ENCODE measurements at regions not wholly inside any gene's neighbourhood (a gene's known extent, or its start where the extent isn't known, plus 50 kb on each side); places are given as distances from the start of the nearest gene placed in this dataset.
"Not testable (repeated sequence)": the region's sequence is repeated elsewhere in the genome, so short reads cannot be mapped to it uniquely, and the experiment has no call there.

GRCh38 chr3:33977227-33977626, 178.8 kb downstream of the PDCD6IP start:
- TF ChIP-seq CTCF (conservative IDR thresholded peaks at IDR 0.05): no peak
- Mint-ChIP-seq H3K9me3 (no peaks in the 10 kb centered on the region), H3K27ac (no peak overlapping the region), H3K27me3 (no peaks in the 10 kb centered on the region), H3K4me1 (ENCODE audit: unreplicated experiment) (no peaks in the 10 kb centered on the region), H3K36me3 (no peaks in the 10 kb centered on the region), H3K4me3 (no peak overlapping the region)
- DNase-seq (ENCODE audit: extremely low spot score, unreplicated experiment): no peak

DNA sequence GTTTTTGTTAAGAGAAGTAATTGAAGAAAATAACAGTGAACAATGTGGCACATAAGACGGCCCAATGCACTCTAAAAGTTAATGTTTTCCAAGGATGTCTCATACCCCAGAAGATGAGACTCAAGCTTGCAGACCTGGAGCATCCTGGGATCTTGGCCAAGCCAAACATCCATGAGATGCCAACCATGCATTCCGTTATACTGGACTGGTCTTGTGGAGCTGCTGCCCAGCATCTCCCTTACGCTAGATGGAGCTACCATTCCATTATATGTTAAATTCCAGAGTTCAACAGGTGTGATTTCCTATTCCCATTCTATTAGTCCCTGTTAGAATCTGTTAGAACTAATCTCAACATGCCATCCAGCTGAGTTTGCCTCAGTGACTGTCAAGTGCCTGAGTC, 181.8 kb downstream of the PDCD6IP start:
- peak; percentile 65 for TF ChIP-seq CTCF (conservative IDR thresholded peaks at IDR 0.05)
- H3K4me1 Mint-ChIP-seq (ENCODE audit: unreplicated experiment): no peaks in the 10 kb centered on the region

DNA sequence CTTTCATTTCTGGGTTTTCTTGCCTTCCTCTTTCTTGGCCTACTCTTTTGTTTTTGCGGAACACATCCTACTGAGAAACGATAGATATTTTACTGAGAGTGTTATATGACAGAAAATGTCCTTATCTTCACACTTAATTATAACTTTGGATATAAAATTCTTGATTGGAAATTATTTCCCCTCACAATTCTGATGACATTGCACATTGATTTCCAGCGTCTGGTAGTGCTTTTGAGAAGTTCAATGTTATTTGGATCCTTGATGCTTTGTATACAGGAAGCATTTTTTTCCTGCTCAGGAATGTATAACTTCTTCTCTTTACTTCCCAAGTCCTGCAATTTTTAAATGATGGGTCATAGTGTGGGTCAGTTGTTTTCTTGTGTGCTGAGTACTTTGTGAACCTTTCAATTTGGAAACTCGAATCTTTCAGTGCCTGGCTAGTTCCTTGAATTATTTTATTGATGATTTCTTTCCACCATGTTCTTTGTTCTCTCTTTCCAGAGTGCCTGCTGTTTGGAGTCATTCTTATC, 183.9 kb downstream of the PDCD6IP start:
- H3K4me3 Mint-ChIP-seq: no peak overlapping the region
- no peaks in the 10 kb centered on the region for H3K9me3 Mint-ChIP-seq
- TF ChIP-seq CTCF (conservative IDR thresholded peaks at IDR 0.05): no peak
- H3K27ac Mint-ChIP-seq: no peak overlapping the region
- no peaks in the 10 kb centered on the region for H3K4me1 Mint-ChIP-seq (ENCODE audit: unreplicated experiment)
- no peaks in the 10 kb centered on the region for H3K36me3 Mint-ChIP-seq
- H3K27me3 Mint-ChIP-seq: peaks cover 5% of the 10 kb centered on the region
- no peak for DNase-seq (ENCODE audit: extremely low spot score, unreplicated experiment)

More for the DNA sequence above, 181.8 kb downstream of the PDCD6IP start:
- no peak for DNase-seq (ENCODE audit: extremely low spot score, unreplicated experiment)
- H3K9me3 Mint-ChIP-seq: no peaks in the 10 kb centered on the region
- H3K27ac Mint-ChIP-seq: no peak overlapping the region
- no peak overlapping the region for H3K4me3 Mint-ChIP-seq
- H3K36me3 Mint-ChIP-seq: no peaks in the 10 kb centered on the region
- no peaks in the 10 kb centered on the region for H3K27me3 Mint-ChIP-seq

DNA sequence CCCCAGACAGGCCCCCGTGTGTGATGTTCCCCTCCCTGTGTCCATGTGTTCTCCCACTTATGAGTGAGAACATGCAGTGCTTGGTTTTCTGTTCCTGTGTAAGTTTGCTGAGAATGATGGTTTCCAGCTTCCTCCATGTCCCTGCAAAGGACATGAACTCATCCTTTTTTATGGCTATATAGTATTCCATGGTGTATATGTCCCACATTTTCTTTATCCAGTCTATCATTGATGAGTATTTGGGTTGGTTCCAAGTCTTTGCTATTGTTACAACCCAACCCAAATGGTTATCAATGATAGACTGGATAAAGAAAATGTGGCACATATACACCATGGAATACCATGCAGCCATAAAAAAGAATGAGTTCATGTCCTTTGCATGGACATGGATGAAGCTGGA, 184.5 kb downstream of the PDCD6IP start:
- not testable (repeated sequence) for DNase-seq (ENCODE audit: extremely low spot score, unreplicated experiment); H3K4me1 Mint-ChIP-seq (ENCODE audit: unreplicated experiment); H3K4me3 Mint-ChIP-seq; H3K27ac Mint-ChIP-seq; H3K36me3 Mint-ChIP-seq; H3K27me3 Mint-ChIP-seq; H3K9me3 Mint-ChIP-seq

DNA sequence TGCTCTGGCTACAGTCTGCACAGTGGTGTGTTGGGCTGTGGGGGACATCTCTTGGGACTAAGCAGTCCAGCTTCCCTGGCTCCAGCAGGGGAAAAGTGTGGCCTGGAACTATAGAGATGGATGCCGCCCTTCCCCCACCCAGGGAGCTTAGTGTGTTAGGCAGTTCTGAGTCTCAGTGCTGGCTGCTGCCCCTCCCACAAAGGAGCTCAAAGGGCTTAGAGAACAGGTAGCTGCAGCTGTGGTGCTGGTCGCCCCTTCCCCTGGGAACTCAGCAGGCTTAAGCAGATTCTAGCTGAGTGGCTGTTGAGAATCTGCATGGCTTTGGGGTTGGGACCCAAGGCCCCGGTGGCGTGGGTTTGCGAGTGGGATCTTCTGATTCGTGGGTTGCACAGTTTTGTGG, 190.8 kb downstream of the PDCD6IP start:
- no peak for TF ChIP-seq CTCF (conservative IDR thresholded peaks at IDR 0.05)
- H3K4me3 Mint-ChIP-seq: no peak overlapping the region
- no peaks in the 10 kb centered on the region for H3K9me3 Mint-ChIP-seq
- peaks cover 11% of the 10 kb centered on the region for H3K27me3 Mint-ChIP-seq
- no peak for DNase-seq (ENCODE audit: extremely low spot score, unreplicated experiment)
- H3K27ac Mint-ChIP-seq: no peak overlapping the region
- no peaks in the 10 kb centered on the region for H3K36me3 Mint-ChIP-seq
- no peaks in the 10 kb centered on the region for H3K4me1 Mint-ChIP-seq (ENCODE audit: unreplicated experiment)

DNA sequence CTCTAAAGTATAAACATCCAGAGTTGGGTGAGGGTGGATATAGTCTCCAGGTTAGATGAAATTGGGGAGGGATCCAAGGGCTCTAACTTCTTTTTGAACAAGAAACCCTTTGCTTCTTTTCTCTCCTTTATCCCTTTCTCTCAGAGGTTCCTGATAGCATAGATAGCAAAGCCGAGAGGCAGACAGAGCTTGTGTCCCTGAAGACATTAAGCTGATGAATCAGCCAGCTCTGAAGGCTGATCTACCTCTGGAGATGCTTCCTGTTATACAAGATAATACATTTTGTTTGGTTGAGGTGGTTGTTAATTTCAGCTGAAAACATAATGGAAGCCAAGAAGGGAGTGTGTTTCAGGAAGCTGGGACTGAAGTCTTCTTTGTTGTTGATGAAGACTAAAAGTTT, 193.2 kb downstream of the PDCD6IP start:
- H3K36me3 Mint-ChIP-seq: no peaks in the 10 kb centered on the region
- no peak overlapping the region for H3K27ac Mint-ChIP-seq
- no peak for DNase-seq (ENCODE audit: extremely low spot score, unreplicated experiment)
- peaks cover 1% of the 10 kb centered on the region for H3K9me3 Mint-ChIP-seq
- no peak overlapping the region for H3K4me3 Mint-ChIP-seq
- no peaks in the 10 kb centered on the region for H3K4me1 Mint-ChIP-seq (ENCODE audit: unreplicated experiment)
- peaks cover 6% of the 10 kb centered on the region for H3K27me3 Mint-ChIP-seq
- TF ChIP-seq CTCF (conservative IDR thresholded peaks at IDR 0.05): no peak

Data from type B pancreatic cell (in vitro differentiated cells).